ENCODE measurements at regions not wholly inside any gene's neighbourhood (a gene's known extent, or its start where the extent isn't known, plus 50 kb on each side); places are given as distances from the start of the nearest gene placed in this dataset.
A peak's percentile ranks its signal among the peaks of the same experiment; 100 is the strongest.

DNA sequence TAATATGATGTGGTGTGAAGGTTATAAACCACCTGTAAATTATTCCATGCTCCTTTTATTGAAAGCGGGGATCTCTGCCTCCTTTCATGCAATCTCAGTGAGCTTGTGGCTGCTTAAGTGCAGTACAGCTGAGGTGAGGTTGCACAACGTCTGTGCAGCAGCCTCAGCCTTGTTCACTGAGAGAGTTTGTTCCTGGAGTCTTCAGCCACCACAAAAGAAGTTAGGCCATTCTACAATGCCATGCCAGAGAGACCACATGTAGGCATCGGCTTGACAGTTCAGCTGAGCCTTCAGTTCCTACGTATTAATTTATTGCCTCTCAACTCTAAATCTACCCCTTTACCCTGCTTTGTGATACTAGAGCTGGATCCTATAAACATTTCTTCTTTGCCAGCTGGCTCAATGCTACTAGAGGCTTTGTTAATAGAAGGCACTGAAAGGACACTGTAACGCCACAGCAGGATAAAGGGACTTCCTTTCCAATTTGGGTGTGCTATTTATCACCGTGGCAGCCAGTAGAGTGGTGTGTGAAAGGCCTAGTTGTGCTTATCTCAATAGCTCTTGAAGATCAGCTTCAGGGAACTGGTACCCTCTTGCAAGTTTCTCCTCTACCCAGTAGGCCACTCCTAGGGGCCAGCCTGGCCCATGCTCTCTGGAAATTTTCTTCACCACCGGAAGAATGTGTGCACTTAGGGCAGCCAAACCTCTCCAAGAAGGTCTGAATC is 337.7 kb downstream of the IPO8 start:
- H3K36me3 ChIP-seq, result no peaks in the 10 kb centered on the region
- intact Hi-C loops (cut with DNase I; ENCODE audit: low total_unique reads), result no loop called here
- H3K9me3 ChIP-seq, result peaks cover 0 to 10% (median 2%) of the 10 kb centered on the region in 8 donors
- TF ChIP-seq POLR2A (IDR thresholded peaks at IDR 0.05) (no peak), POLR2AphosphoS5 (IDR thresholded peaks at IDR 0.05) (no peak), CTCF (IDR thresholded peaks at IDR 0.05 in 8 of 11, conservative IDR thresholded peaks at IDR 0.05 in 3 of 11) (no peak)
- peaks cover 0 to 11% (median 2%) of the 10 kb centered on the region in 6 donors for H3K4me1 ChIP-seq
- H3K27me3 ChIP-seq (replicated peaks in 1 of 7), result no peaks in the 10 kb centered on the region
- H3K27ac ChIP-seq, result peak overlapping the region in 5 of 8 donors; percentile 2 to 47 (median 18)
- no peak overlapping the region for H3K4me3 ChIP-seq
- WGBS, 5 donors, result 42 to 57% (median 54%) methylated on average over 7 of the region's 7 CpGs
- DNase-seq, result no peak

DNA sequence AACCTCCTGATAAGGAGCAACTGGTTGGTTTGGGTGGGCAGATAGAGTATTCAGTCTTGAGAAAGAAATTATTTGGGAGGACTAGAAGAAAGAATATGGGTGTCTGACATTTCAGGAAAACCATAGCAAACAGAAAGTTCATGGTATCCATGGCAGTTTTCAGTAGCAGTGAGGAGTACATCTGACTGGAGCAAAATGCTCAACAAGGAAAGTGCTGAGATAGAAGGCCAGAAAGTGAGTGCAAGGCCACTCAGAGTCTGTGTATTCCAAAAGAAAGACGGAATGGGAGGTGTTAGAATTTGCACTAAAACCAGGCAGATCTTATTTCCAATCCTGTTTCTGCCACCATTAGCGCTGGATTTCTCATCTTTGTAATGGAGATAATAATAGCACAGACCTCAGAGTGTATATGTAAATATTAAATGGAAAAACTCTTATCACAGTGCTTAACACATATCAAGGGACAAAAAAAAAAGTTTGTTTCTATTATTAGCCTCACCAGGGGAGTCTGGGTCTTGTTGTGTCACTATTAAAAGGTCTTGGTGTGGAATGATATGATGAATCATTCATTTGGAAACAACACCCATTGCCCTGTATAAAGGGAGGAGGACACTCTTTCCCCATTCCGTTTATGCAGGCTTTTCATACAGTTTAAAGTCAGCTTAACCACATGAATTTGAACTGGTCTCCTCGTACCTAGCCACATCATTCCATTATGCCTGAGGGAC is 349.8 kb downstream of the IPO8 start:
- no peak for DNase-seq
- TF ChIP-seq POLR2AphosphoS5 (IDR thresholded peaks at IDR 0.05) (no peak), POLR2A (IDR thresholded peaks at IDR 0.05) (no peak), CTCF (IDR thresholded peaks at IDR 0.05 in 8 of 11, conservative IDR thresholded peaks at IDR 0.05 in 3 of 11) (no peak)
- no peak overlapping the region for H3K27ac ChIP-seq
- H3K4me3 ChIP-seq, result no peak overlapping the region
- intact Hi-C loops (cut with DNase I; ENCODE audit: low total_unique reads), result no loop called here
- WGBS, 5 donors, result 68 to 83% (median 74%) methylated on average over 4 of the region's 4 CpGs
- H3K4me1 ChIP-seq, result no peaks in the 10 kb centered on the region
- H3K27me3 ChIP-seq (replicated peaks in 1 of 7), result no peaks in the 10 kb centered on the region
- H3K36me3 ChIP-seq, result no peaks in the 10 kb centered on the region
- peaks cover 0 to 45% (median 28%) of the 10 kb centered on the region in 8 donors for H3K9me3 ChIP-seq

DNA sequence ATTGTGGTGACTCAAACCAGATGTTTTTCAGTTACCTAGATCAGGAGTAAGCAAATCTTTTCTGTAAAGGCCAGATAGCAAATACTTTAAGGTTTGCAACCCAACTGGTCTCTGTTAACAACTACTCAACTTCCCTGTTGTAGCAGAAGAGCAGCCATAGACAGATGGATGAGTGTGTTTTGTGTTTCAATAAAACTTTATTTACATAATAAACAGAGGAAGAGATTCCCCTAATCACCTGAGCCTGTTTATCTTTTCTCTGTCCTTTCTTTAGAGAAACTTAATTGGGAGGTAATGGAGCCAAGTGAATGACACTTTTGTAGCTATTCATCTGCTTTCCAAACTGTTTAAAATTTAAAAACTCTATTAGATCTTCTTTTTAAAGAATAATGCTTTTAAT is 365.1 kb downstream of the IPO8 start:
- H3K4me3 ChIP-seq, result no peak overlapping the region
- DNase-seq, result no peak
- H3K9me3 ChIP-seq, result peaks cover 0 to 16% (median 0%) of the 10 kb centered on the region in 8 donors

More for the DNA sequence above, 365.1 kb downstream of the IPO8 start:
- H3K4me1 ChIP-seq, result no peaks in the 10 kb centered on the region
- H3K27me3 ChIP-seq (replicated peaks in 1 of 7), result no peaks in the 10 kb centered on the region
- intact Hi-C loops (cut with DNase I; ENCODE audit: low total_unique reads), result no loop called here
- H3K36me3 ChIP-seq, result no peaks in the 10 kb centered on the region
- TF ChIP-seq POLR2A (IDR thresholded peaks at IDR 0.05), result no peak
- no peak for TF ChIP-seq POLR2AphosphoS5 (IDR thresholded peaks at IDR 0.05)
- TF ChIP-seq CTCF (IDR thresholded peaks at IDR 0.05 in 8 of 11, conservative IDR thresholded peaks at IDR 0.05 in 3 of 11), result no peak
- no peak overlapping the region for H3K27ac ChIP-seq

Data from spleen (tissue), 11 donors.